ENCODE measurements at regions not wholly inside any gene's neighbourhood (a gene's known extent, or its start where the extent isn't known, plus 50 kb on each side); places are given as distances from the start of the nearest gene placed in this dataset.

- no peak overlapping the region for H3K27ac Mint-ChIP-seq
- no peaks in the 10 kb centered on the region for H3K36me3 Mint-ChIP-seq
- TF ChIP-seq CTCF (IDR thresholded peaks at IDR 0.05): no peak
- no peaks in the 10 kb centered on the region for H3K9me3 Mint-ChIP-seq
- no peak overlapping the region for H3K27ac ChIP-seq (ENCODE audit: low read length)
- H3K27me3 ChIP-seq (ENCODE audit: control insufficient read depth, insufficient read depth, low read length): no peaks in the 10 kb centered on the region
- DNase-seq (no peak), ATAC-seq (no peak)
- no peak overlapping the region for H3K4me3 ChIP-seq (ENCODE audit: low read length)
- H3K4me1 ChIP-seq (ENCODE audit: control insufficient read depth, insufficient read depth, low read length): peaks cover 6% of the 10 kb centered on the region
- no CpG with 5 or more reads among the region's 1 CpG for WGBS (ENCODE audit: insufficient coverage)
- H3K27me3 Mint-ChIP-seq (ENCODE audit: low read depth in 2 of 2): peaks cover 13 to 24% of the 10 kb centered on the region in 2 donors
- no peaks in the 10 kb centered on the region for H3K4me1 Mint-ChIP-seq
- no peaks in the 10 kb centered on the region for H3K9me3 ChIP-seq (ENCODE audit: control insufficient read depth, insufficient read depth, low read length)
- intact Hi-C loops (cut with micrococcal nuclease): no loop called here
- no peak overlapping the region for H3K4me3 Mint-ChIP-seq
- H3K36me3 ChIP-seq (ENCODE audit: control insufficient read depth, insufficient read depth, low read length): no peaks in the 10 kb centered on the region
Measured at GRCh38 chr3:140844072-140844471, 97.6 kb upstream of the SLC25A36 start.

GRCh38 chr3:140845882-140846281 lies 95.8 kb upstream of the SLC25A36 start:
- Mint-ChIP-seq H3K9me3 (no peaks in the 10 kb centered on the region), H3K27ac (no peak overlapping the region), H3K27me3 (ENCODE audit: low read depth in 2 of 2) (peaks cover 19 to 32% of the 10 kb centered on the region in 2 donors), H3K4me3 (no peak overlapping the region), H3K36me3 (no peaks in the 10 kb centered on the region), H3K4me1 (no peaks in the 10 kb centered on the region)
- no peaks in the 10 kb centered on the region for H3K9me3 ChIP-seq (ENCODE audit: control insufficient read depth, insufficient read depth, low read length)
- no peaks in the 10 kb centered on the region for H3K27me3 ChIP-seq (ENCODE audit: control insufficient read depth, insufficient read depth, low read length)
- no peaks in the 10 kb centered on the region for H3K36me3 ChIP-seq (ENCODE audit: control insufficient read depth, insufficient read depth, low read length)
- intact Hi-C loops (cut with micrococcal nuclease): no loop called here
- no peak for TF ChIP-seq CTCF (IDR thresholded peaks at IDR 0.05)
- 51% methylated on average over 2 of the region's 2 CpGs for WGBS (ENCODE audit: insufficient coverage)
- DNase-seq: no peak
- H3K4me3 ChIP-seq (ENCODE audit: low read length): no peak overlapping the region
- no peak for ATAC-seq
- H3K27ac ChIP-seq (ENCODE audit: low read length): no peak overlapping the region
- H3K4me1 ChIP-seq (ENCODE audit: control insufficient read depth, insufficient read depth, low read length): peaks cover 6% of the 10 kb centered on the region

- ATAC-seq: no peak
- Histone ChIP-seq H3K9me3 (ENCODE audit: control insufficient read depth, insufficient read depth, low read length) (no peaks in the 10 kb centered on the region), H3K4me1 (ENCODE audit: control insufficient read depth, insufficient read depth, low read length) (peaks cover under 1% of the 10 kb centered on the region), H3K27me3 (ENCODE audit: control insufficient read depth, insufficient read depth, low read length) (no peaks in the 10 kb centered on the region), H3K27ac (ENCODE audit: low read length) (no peak overlapping the region), H3K4me3 (ENCODE audit: low read length) (no peak overlapping the region), H3K36me3 (ENCODE audit: control insufficient read depth, insufficient read depth, low read length) (no peaks in the 10 kb centered on the region)
- intact Hi-C loops (cut with micrococcal nuclease): no loop called here
- H3K9me3 Mint-ChIP-seq: no peaks in the 10 kb centered on the region
- TF ChIP-seq CTCF (IDR thresholded peaks at IDR 0.05): no peak
- no peaks in the 10 kb centered on the region for H3K4me1 Mint-ChIP-seq
- H3K36me3 Mint-ChIP-seq: no peaks in the 10 kb centered on the region
- 60% methylated on average over 1 of the region's 1 CpG for WGBS (ENCODE audit: insufficient coverage)
- peaks cover 19 to 25% of the 10 kb centered on the region in 2 donors for H3K27me3 Mint-ChIP-seq (ENCODE audit: low read depth in 2 of 2)
- no peak overlapping the region for H3K4me3 Mint-ChIP-seq
- DNase-seq: no peak
- H3K27ac Mint-ChIP-seq: no peak overlapping the region
Measured at GRCh38 chr3:140848666-140849065, 93.0 kb upstream of the SLC25A36 start.

- Mint-ChIP-seq H3K36me3 (no peaks in the 10 kb centered on the region), H3K27me3 (ENCODE audit: low read depth in 2 of 2) (peaks cover 17 to 36% of the 10 kb centered on the region in 2 donors), H3K4me1 (no peaks in the 10 kb centered on the region), H3K27ac (no peak overlapping the region), H3K9me3 (no peaks in the 10 kb centered on the region), H3K4me3 (no peak overlapping the region)
- WGBS (ENCODE audit: insufficient coverage): 43% methylated on average over 4 of the region's 4 CpGs
- H3K9me3 ChIP-seq (ENCODE audit: control insufficient read depth, insufficient read depth, low read length): no peaks in the 10 kb centered on the region
- DNase-seq (no peak), ATAC-seq (no peak)
- H3K4me3 ChIP-seq (ENCODE audit: low read length): no peak overlapping the region
- intact Hi-C loops (cut with micrococcal nuclease): no loop called here
- H3K27me3 ChIP-seq (ENCODE audit: control insufficient read depth, insufficient read depth, low read length): no peaks in the 10 kb centered on the region
- H3K36me3 ChIP-seq (ENCODE audit: control insufficient read depth, insufficient read depth, low read length): no peaks in the 10 kb centered on the region
- H3K4me1 ChIP-seq (ENCODE audit: control insufficient read depth, insufficient read depth, low read length): no peaks in the 10 kb centered on the region
- no peak for TF ChIP-seq CTCF (IDR thresholded peaks at IDR 0.05)
- H3K27ac ChIP-seq (ENCODE audit: low read length): no peak overlapping the region
Measured at GRCh38 chr3:140850210-140850955, 91.3 kb upstream of the SLC25A36 start.
